ENCODE measurements at regions not wholly inside any gene's neighbourhood (a gene's known extent, or its start where the extent isn't known, plus 50 kb on each side); places are given as distances from the start of the nearest gene placed in this dataset.
"Not testable (repeated sequence)": the region's sequence is repeated elsewhere in the genome, so short reads cannot be mapped to it uniquely, and the experiment has no call there.

DNA sequence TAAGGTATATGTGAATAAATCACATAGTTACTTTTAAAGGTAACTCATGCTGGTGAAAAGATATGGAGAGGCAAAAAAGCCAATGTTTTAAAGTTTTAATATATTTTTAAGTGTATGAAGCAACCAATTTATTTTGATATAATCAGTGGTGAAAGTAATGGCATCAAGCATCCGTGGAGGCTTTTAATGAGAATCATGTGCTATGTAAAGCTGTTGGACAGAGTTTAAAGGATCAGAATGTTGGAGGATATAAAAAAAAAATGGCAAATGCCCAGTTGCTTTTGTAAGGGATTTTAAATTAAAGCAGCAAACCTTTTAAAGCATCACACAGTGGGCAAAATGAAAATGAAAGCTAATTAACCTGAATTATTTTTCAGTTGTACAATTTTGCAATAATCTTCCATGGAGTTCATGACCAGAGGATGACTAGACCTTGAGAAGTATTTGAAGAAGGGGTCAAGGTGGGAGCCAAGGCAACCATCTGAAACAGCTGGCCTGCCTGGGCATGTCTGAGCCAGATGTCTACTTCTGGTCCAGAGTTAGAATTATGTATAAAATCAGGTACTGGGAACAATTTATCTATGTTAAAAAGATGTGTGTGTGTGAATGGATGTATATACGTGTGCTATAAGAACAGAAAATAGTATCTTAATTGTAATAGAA, 1007.9 kb downstream of the LTN1 start:
- DNase-seq (ENCODE audit: extremely low spot score in 2 of 2); H3K36me3 ChIP-seq; H3K4me1 ChIP-seq; H3K27ac ChIP-seq; intact Hi-C loops (cut with DNase I); H3K4me3 ChIP-seq; H3K27me3 ChIP-seq; H3K9me3 ChIP-seq: not testable (repeated sequence)

DNA sequence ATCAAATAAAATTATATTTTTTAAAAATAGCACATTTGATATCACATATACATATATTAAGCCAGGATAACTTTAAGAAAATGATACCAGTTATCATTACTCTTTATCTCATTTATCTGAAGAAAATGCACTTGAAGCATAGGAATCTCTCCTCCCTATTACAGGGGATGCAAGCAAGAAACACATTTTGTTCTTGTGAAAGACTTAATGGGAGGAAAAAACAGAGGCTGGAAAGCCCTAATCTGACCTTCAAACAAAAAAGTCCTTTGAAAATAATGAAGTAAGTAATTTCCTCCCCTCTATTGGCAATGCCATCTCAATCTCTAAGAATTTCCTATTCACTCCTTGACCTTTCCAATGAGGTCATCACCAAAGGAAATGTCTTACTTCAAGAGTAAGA, 1012.6 kb upstream of the ADAMTS5 start:
- intact Hi-C loops (cut with DNase I), result not testable (repeated sequence)

DNA sequence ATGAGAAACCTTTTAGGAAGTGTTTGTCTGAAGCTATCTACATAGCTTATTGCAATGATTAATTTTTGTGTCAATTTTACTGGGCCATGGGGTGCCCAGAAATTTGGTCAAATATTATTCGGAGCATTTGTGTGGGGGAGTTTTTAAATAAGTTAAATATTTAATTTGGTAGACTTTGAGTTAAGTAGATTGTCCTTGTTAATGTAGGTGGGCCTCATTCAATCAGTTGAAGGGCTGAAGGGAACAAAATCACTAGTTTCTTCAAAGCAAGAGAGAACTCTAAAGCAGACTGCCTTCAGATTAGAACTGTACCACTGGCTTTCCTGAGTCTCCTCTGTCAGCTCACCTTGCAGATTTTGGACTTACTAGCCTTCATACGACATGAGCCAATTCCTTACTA, 1008.6 kb upstream of the ADAMTS5 start:
- Histone ChIP-seq H3K27me3 (no peaks in the 10 kb centered on the region), H3K27ac (no peak overlapping the region), H3K36me3 (no peaks in the 10 kb centered on the region), H3K4me3 (no peak overlapping the region), H3K9me3 (no peaks in the 10 kb centered on the region), H3K4me1 (no peaks in the 10 kb centered on the region)
- intact Hi-C loops (cut with DNase I), result no loop called here
- TF ChIP-seq POLR2A (IDR thresholded peaks at IDR 0.05), result no peak
- no peak for TF ChIP-seq POLR2AphosphoS5 (IDR thresholded peaks at IDR 0.05; ENCODE audit: insufficient read depth in 1 of 2, low read depth in 1 of 2)
- TF ChIP-seq, protein P1, sequence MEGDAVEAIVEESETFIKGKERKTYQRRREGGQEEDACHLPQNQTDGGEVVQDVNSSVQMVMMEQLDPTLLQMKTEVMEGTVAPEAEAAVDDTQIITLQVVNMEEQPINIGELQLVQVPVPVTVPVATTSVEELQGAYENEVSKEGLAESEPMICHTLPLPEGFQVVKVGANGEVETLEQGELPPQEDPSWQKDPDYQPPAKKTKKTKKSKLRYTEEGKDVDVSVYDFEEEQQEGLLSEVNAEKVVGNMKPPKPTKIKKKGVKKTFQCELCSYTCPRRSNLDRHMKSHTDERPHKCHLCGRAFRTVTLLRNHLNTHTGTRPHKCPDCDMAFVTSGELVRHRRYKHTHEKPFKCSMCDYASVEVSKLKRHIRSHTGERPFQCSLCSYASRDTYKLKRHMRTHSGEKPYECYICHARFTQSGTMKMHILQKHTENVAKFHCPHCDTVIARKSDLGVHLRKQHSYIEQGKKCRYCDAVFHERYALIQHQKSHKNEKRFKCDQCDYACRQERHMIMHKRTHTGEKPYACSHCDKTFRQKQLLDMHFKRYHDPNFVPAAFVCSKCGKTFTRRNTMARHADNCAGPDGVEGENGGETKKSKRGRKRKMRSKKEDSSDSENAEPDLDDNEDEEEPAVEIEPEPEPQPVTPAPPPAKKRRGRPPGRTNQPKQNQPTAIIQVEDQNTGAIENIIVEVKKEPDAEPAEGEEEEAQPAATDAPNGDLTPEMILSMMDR (IDR thresholded peaks at IDR 0.05), result no peak
- no peak for DNase-seq (ENCODE audit: extremely low spot score in 2 of 2)

More for the DNA sequence above, 1012.6 kb upstream of the ADAMTS5 start:
- H3K27ac ChIP-seq; DNase-seq (ENCODE audit: extremely low spot score in 2 of 2); H3K4me3 ChIP-seq; H3K4me1 ChIP-seq; H3K9me3 ChIP-seq; H3K36me3 ChIP-seq; H3K27me3 ChIP-seq: not testable (repeated sequence)

DNA sequence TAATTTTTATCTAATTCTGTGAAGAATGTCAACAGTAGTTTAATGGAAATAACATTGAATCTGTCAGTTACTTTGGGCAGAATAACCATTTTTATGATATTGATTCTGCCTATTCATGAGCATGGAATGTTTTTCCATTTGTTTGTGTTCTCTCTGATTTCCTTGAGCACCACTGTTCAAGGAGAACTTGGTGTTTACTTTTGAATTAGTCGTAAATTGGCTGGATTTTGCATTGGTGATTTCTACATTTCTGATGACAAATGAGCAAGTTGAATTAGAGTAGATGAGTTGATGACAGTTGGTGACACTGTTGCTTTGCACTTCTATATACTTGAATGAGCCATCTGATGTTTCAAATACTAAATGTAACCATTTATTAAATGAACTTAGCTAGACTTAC, 1007.3 kb upstream of the ADAMTS5 start:
- H3K27me3 ChIP-seq; intact Hi-C loops (cut with DNase I); H3K9me3 ChIP-seq; H3K4me1 ChIP-seq; H3K27ac ChIP-seq; H3K4me3 ChIP-seq; DNase-seq (ENCODE audit: extremely low spot score in 2 of 2); H3K36me3 ChIP-seq: not testable (repeated sequence)

DNA sequence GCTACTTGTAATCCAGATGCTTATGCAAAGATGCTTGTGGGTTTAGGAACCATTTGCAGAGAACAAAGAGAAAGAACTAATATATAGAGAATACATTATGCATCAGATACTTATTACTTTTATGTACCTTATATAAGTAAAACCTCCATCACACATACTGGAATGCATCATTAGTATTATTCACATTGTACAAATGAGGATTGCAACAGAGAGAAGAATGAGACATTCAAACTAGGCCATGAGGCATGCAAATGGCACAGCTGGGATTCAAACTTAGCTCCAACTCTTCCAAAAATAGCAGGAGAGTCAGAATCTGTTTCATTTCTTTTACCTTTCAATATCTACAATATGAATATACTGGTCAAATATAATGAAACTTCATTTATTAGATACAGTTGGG, 1001.4 kb upstream of the ADAMTS5 start:
- intact Hi-C loops (cut with DNase I); H3K27ac ChIP-seq; H3K9me3 ChIP-seq; DNase-seq (ENCODE audit: extremely low spot score in 2 of 2); H3K4me1 ChIP-seq; H3K36me3 ChIP-seq; H3K4me3 ChIP-seq; H3K27me3 ChIP-seq: not testable (repeated sequence)

DNA sequence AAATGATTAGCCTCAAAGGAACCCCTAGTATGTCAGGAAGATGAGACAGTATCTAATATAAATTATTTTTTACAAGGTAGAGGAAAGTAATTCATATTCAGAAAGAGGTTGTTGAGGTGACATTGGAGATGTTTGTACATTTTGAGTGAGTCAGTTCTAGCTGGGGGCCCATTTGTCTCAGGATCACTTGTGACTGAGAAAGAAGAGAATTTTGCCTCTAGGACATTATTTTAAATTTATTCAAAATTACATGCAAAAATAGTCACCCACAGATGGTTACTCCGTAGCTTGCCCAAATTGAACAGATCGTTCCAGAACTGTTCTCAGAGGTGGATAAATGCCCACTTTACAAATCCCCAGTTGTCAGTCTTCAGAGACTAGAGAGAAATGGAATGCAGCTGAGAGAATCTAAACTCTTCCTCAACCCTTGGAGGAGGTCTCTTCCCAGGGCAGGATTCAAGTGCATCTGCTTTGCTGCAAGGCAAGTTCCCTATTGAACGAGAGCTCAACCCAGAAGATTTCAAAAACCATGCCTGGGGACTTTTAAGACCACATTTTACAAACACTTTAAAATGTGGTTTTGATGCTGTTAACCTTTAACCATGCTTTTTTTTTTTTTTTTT, 987.8 kb upstream of the ADAMTS5 start:
- Histone ChIP-seq H3K4me3 (no peak overlapping the region), H3K27ac (no peak overlapping the region), H3K36me3 (no peaks in the 10 kb centered on the region), H3K27me3 (no peaks in the 10 kb centered on the region), H3K4me1 (peaks cover 5% of the 10 kb centered on the region), H3K9me3 (no peaks in the 10 kb centered on the region)
- intact Hi-C loops (cut with DNase I), result no loop called here
- TF ChIP-seq, protein P1 (IDR thresholded peaks at IDR 0.05), result no peak
- TF ChIP-seq POLR2A (IDR thresholded peaks at IDR 0.05) (no peak), POLR2AphosphoS5 (IDR thresholded peaks at IDR 0.05; ENCODE audit: insufficient read depth in 1 of 2, low read depth in 1 of 2) (no peak)
- no peak for DNase-seq (ENCODE audit: extremely low spot score in 2 of 2)

DNA sequence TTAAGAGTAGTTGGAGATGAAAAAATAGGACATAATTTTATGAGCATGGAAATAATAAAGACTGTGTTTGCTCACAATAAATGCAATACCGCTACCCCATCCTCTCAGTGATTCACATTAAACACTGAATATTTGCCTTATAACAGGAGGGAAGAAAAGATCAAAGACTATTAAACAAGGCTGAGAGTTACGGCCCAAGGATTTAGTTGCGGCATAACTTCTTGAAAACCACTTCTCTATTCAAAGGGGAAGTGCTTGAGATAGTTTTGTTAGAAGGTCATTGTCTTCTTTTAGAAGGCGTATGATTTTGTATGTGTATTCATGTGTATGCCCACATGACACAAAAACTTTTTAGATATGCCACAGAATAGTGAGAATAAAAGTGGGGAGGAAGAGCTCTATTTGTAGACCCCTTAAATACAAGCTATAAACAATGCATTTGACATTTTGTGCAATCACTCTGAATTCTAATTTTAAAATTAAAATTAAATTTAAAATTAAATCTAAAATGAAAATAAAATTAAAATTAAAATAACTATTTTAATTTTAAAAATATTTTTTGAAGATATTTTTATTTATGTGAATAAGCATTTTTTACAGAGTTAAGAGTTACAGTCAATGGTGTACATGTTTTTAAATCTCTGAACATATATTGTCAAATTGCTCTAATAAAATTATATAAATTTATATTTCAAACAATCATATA, 986.6 kb upstream of the ADAMTS5 start:
- H3K27ac ChIP-seq, result no peak overlapping the region
- no peak for DNase-seq (ENCODE audit: extremely low spot score in 2 of 2)
- H3K9me3 ChIP-seq, result no peaks in the 10 kb centered on the region
- H3K4me1 ChIP-seq, result peaks cover 5% of the 10 kb centered on the region
- TF ChIP-seq POLR2AphosphoS5 (IDR thresholded peaks at IDR 0.05; ENCODE audit: insufficient read depth in 1 of 2, low read depth in 1 of 2) (no peak), POLR2A (IDR thresholded peaks at IDR 0.05) (no peak)
- TF ChIP-seq, protein P1 (IDR thresholded peaks at IDR 0.05), result no peak
- H3K27me3 ChIP-seq, result no peaks in the 10 kb centered on the region
- intact Hi-C loops (cut with DNase I), result no loop called here
- H3K36me3 ChIP-seq, result no peaks in the 10 kb centered on the region
- H3K4me3 ChIP-seq, result no peak overlapping the region

DNA sequence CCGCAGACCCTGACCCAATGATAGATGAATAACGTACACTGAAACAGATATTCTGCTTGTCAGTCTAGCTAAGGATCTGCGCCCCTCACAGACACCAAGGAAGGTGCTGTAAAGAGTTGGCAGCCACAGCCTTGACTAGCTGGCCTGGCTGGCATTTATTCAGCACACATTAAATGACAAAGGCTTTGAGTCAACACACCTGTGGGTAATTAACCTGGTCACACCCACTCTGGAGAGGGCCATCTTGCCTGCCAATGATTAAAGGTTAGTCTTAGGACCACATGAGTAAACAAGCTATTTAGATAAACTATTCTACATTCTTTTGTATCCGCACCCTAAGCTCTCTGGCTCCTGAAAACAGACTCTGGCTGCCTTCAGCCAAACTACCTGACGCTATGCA, 982.2 kb upstream of the ADAMTS5 start:
- intact Hi-C loops (cut with DNase I); H3K4me3 ChIP-seq; H3K9me3 ChIP-seq; DNase-seq (ENCODE audit: extremely low spot score in 2 of 2); H3K4me1 ChIP-seq; H3K36me3 ChIP-seq; H3K27ac ChIP-seq; H3K27me3 ChIP-seq: not testable (repeated sequence)

DNA sequence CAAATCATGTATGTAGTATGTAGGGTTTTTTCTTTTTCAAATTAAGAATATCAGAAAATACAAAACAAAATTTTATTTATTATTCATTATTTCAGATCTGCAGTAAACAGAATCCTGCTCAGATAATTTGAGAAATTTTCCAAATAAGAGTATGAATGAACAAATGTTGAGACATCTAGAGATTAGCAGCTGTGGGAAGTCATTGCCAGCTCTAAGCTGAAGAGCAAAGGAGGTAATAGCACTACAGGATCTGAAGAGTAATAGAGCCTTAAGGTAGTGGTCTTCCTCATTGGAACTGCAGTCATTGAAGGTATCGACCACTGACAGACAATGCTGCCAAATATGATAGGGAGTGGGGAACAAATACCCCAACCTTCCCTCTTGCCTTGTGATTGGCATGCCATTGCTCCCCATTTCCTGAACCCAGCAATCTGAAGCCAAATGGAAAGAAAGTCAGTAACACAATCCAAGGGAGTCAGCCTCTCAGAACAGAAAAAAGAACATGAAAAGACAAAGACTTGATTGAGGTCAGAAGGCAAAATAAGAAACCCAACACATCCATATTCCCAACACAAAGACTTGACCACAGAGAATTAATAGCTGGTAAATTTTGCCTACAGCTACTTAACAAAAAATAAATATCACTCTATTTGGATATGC, 963.4 kb upstream of the ADAMTS5 start:
- H3K27ac ChIP-seq; H3K4me1 ChIP-seq; H3K27me3 ChIP-seq; H3K9me3 ChIP-seq; H3K36me3 ChIP-seq; intact Hi-C loops (cut with DNase I); H3K4me3 ChIP-seq; DNase-seq (ENCODE audit: extremely low spot score in 2 of 2): not testable (repeated sequence)

Data from vagina (tissue), 2 donors.